Smooth muscle cell (in vitro differentiated cells): ENCODE measurements at regions not wholly inside any gene's neighbourhood (a gene's known extent, or its start where the extent isn't known, plus 50 kb on each side); places are given as distances from the start of the nearest gene placed in this dataset.

ENCODE experiments used
- DNase-seq: peaks from one replicate; lab custom pipeline; 2025; ENCODE audit not compliant: unreplicated experiment; lab: John Stamatoyannopoulos, UW
- H2AFZ ChIP-seq: fragments of 200-600 bp; sonication (generic); 2 replicates; pipeline ENCODE4 v1.6.0; 2016; ENCODE audit warnings: antibody characterized with exemption, low read depth, mild to moderate bottlenecking
- H3F3A ChIP-seq: fragments of 200-600 bp; sonication (generic); 2 replicates; pipeline ENCODE4 v1.6.0; 2017; ENCODE audit warnings: antibody characterized with exemption, low read depth
- H3K27ac ChIP-seq: fragments of 200-600 bp; sonication (generic); 2 replicates; pipeline ENCODE4 v1.5.1; 2016; ENCODE audit warnings: low read depth, mild to moderate bottlenecking
- H3K27me3 ChIP-seq: fragments of 200-600 bp; sonication (generic); 2 replicates; pipeline ENCODE4 v1.6.1; 2016; ENCODE audit warnings: low read depth, mild to moderate bottlenecking
- H3K36me3 ChIP-seq: fragments of 200-600 bp; sonication (generic); 2 replicates; pipeline ENCODE4 v1.5.1; 2016; ENCODE audit warnings: low read depth
- H3K4me1 ChIP-seq: fragments of 200-600 bp; sonication (generic); 2 replicates; pipeline ENCODE4 v1.5.1; 2016; ENCODE audit warnings: low read depth
- H3K4me2 ChIP-seq: fragments of 200-600 bp; sonication (generic); 2 replicates; pipeline ENCODE4 v1.6.0; 2016; ENCODE audit warnings: mild to moderate bottlenecking
- H3K4me3 ChIP-seq: fragments of 200-600 bp; sonication (generic); 2 replicates; pipeline ENCODE4 v1.5.1; 2016; ENCODE audit warnings: mild to moderate bottlenecking
- H3K79me2 ChIP-seq: fragments of 200-600 bp; sonication (generic); 2 replicates; pipeline ENCODE4 v1.6.0; 2016; ENCODE audit warnings: low read depth, mild to moderate bottlenecking
- H3K9ac ChIP-seq: fragments of 200-600 bp; sonication (generic); 2 replicates; pipeline ENCODE4 v1.6.0; 2016; ENCODE audit warnings: low read depth
- H3K9me3 ChIP-seq: fragments of 200-600 bp; sonication (generic); replicated peaks from 2 replicates; pipeline ENCODE4 v1.5.1; 2016; ENCODE audit warnings: low read depth
- H4K20me1 ChIP-seq: fragments of 200-600 bp; sonication (generic); 2 replicates; pipeline ENCODE4 v1.6.0; 2016; ENCODE audit warnings: low read depth
- WGBS: methylation state at CpG from one replicate; pipeline ENCODE4 v1.1.7; 2016; ENCODE audit warnings: low lambda C conversion rate; 5-methylcytosine and 5-hydroxymethylcytosine counted together
- TF ChIP-seq, protein P1 (sequence below): fragments of 200-600 bp; sonication (generic); IDR thresholded peaks from 2 replicates; pipeline ENCODE4 v1.5.1; 2017; ENCODE audit warnings: borderline replicate concordance, mild to moderate bottlenecking, antibody characterized with exemption; ENCODE audit not compliant: insufficient read depth, poor library complexity, severe bottlenecking

DNA sequence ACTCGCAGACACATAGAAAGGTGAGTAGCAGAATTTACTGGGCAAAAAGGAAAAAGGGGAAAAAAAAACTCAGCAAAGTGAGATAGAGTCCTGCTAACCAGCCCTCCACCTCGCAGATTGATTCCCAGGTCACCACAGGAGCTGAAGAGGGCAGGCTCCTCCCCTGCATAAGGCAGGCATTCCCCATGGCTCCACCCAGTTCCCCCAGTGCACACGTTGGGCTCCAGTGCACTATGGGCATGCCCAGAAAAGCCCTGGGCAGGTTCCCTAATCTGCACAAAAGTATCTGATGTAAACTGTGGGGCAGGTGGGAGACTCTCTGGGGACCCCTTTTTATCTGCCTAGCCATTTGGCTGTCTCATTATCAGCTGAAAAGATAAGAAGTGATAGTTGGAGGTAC, 461.2 kb upstream of the TMEFF2 start:
- Histone ChIP-seq H3K9me3 (no peaks in the 10 kb centered on the region), H4K20me1 (no peaks in the 10 kb centered on the region), H3K27ac (no peak overlapping the region), H3K27me3 (no peaks in the 10 kb centered on the region), H3K4me3 (no peak overlapping the region), H3F3A (no peaks in the 10 kb centered on the region), H3K4me2 (no peak overlapping the region), H2AFZ (no peak overlapping the region), H3K36me3 (no peaks in the 10 kb centered on the region), H3K9ac (no peak overlapping the region), H3K79me2 (no peaks in the 10 kb centered on the region), H3K4me1 (no peaks in the 10 kb centered on the region)
- no peak for DNase-seq
- TF ChIP-seq, protein P1, sequence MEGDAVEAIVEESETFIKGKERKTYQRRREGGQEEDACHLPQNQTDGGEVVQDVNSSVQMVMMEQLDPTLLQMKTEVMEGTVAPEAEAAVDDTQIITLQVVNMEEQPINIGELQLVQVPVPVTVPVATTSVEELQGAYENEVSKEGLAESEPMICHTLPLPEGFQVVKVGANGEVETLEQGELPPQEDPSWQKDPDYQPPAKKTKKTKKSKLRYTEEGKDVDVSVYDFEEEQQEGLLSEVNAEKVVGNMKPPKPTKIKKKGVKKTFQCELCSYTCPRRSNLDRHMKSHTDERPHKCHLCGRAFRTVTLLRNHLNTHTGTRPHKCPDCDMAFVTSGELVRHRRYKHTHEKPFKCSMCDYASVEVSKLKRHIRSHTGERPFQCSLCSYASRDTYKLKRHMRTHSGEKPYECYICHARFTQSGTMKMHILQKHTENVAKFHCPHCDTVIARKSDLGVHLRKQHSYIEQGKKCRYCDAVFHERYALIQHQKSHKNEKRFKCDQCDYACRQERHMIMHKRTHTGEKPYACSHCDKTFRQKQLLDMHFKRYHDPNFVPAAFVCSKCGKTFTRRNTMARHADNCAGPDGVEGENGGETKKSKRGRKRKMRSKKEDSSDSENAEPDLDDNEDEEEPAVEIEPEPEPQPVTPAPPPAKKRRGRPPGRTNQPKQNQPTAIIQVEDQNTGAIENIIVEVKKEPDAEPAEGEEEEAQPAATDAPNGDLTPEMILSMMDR, result no peak
- 80% methylated on average over 3 of the region's 3 CpGs for WGBS

DNA sequence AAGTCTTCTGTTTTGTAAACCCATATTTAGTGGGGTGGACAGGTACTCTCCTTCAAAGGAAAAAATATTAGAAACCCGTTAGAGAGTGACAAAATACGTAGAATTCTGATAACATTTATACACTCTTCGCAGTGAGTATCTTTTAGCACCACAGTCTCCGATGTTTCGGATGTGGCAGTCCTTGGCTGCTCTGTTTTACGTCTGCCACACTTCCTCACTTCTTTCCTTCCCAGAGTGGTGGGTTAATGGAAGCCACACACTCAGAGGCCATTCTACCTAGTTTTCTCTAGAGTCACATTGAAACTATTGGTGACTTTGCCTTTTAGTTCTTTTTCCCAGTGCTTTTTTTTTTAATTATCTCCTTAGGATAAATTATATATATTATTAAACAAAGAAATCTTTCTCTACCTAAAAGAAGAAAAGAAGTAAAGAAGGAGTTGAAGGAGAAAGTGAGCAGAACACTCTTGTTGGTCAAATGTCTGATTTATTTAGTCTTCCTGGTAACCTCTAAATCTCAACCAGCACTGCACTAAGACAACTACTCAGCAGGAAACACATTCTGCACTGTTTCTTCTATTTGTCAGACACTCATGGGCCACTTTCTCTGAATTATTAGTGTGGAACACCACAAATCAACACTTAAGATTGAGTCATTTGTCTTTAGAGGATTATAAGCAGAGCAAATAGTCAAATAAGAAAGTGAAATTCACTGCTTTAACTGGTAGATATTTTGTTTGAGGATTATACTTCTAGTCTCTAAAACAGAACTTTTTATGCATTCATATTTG, 451.3 kb upstream of the TMEFF2 start:
- 27% methylated on average over 6 of the region's 6 CpGs for WGBS
- Histone ChIP-seq H3K27ac (no peak overlapping the region), H3K9ac (no peak overlapping the region), H3K4me1 (no peaks in the 10 kb centered on the region), H3F3A (no peaks in the 10 kb centered on the region), H3K27me3 (peaks cover 34% of the 10 kb centered on the region), H3K4me3 (no peak overlapping the region), H2AFZ (no peak overlapping the region), H3K9me3 (no peaks in the 10 kb centered on the region), H3K36me3 (no peaks in the 10 kb centered on the region), H4K20me1 (no peaks in the 10 kb centered on the region), H3K4me2 (no peak overlapping the region), H3K79me2 (no peaks in the 10 kb centered on the region)
- TF ChIP-seq, protein P1, result no peak
- DNase-seq, result no peak

DNA sequence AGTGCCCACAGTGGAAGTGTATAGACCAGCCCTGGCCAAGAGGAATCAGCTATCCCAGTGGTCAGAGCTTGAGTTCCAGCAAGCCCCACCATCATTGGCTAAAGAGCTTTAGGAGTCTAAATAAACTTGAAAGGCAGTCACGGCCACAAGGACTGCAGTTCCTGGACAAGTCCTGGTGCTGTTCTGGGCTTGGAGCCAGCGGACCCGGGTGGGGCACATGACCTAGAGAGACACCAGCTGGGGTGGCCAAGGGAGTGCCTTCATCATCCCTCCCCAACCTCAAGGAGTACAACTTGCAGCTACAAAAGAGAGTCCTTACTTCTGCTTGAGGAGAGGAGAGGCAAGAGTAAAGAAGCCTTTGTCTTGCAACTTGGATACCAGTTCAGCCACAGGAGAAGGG, 439.8 kb upstream of the TMEFF2 start:
- TF ChIP-seq, protein P1, result no peak

DNA sequence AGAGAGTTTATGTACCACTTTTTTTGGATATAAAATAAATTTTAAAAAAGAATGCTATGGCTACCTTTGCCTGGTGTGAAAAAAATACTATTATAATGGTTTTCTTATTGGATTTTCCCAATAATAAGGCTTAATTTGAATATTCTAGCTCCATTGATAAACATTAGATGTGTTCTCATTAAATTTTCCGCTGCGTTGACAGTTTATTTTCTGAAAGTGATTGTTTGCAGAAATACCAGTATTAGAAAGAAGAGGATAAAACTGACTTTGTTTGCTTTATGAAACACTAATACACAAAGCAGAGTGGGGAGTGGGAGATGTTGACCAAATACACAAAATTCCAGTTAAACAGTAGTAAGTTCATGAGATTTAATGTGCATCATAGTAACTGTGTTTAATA, 433.3 kb upstream of the TMEFF2 start:
- no peak overlapping the region for H3K9ac ChIP-seq
- no peaks in the 10 kb centered on the region for H3K79me2 ChIP-seq
- H3K27ac ChIP-seq, result no peak overlapping the region
- H3F3A ChIP-seq, result no peaks in the 10 kb centered on the region
- WGBS, result 91% methylated on average over 2 of the region's 2 CpGs
- H2AFZ ChIP-seq, result no peak overlapping the region
- no peaks in the 10 kb centered on the region for H3K27me3 ChIP-seq
- H4K20me1 ChIP-seq, result no peaks in the 10 kb centered on the region
- H3K4me2 ChIP-seq, result no peak overlapping the region
- H3K9me3 ChIP-seq, result no peaks in the 10 kb centered on the region
- TF ChIP-seq, protein P1, result no peak
- no peak overlapping the region for H3K4me3 ChIP-seq
- DNase-seq, result no peak
- no peaks in the 10 kb centered on the region for H3K36me3 ChIP-seq
- H3K4me1 ChIP-seq, result no peaks in the 10 kb centered on the region

More for the DNA sequence above, 439.8 kb upstream of the TMEFF2 start:
- no peak overlapping the region for H3K9ac ChIP-seq
- no peaks in the 10 kb centered on the region for H3K36me3 ChIP-seq
- H3F3A ChIP-seq, result no peaks in the 10 kb centered on the region
- H3K4me2 ChIP-seq, result no peak overlapping the region
- no peaks in the 10 kb centered on the region for H3K4me1 ChIP-seq
- H2AFZ ChIP-seq, result no peak overlapping the region
- H3K9me3 ChIP-seq, result no peaks in the 10 kb centered on the region
- no peak overlapping the region for H3K4me3 ChIP-seq
- H3K79me2 ChIP-seq, result no peaks in the 10 kb centered on the region
- H3K27ac ChIP-seq, result no peak overlapping the region
- 100% methylated on average over 3 of the region's 3 CpGs for WGBS
- H3K27me3 ChIP-seq, result no peaks in the 10 kb centered on the region
- no peaks in the 10 kb centered on the region for H4K20me1 ChIP-seq
- no peak for DNase-seq
